ENCODE measurements at regions not wholly inside any gene's neighbourhood (a gene's known extent, or its start where the extent isn't known, plus 50 kb on each side); places are given as distances from the start of the nearest gene placed in this dataset.

- TF ChIP-seq ZNF274 (IDR thresholded peaks at IDR 0.05; ENCODE audit: low read depth, low read length) (no peak), SUZ12 (IDR thresholded peaks at IDR 0.05; ENCODE audit: extremely low read depth, insufficient read depth, insufficient read length) (no peak), YY1 (IDR thresholded peaks at IDR 0.05; ENCODE audit: insufficient read depth, insufficient read length) (no peak)
Measured at GRCh38 chr3:105096071-105096470, 270.6 kb upstream of the ALCAM start.
